Psoas muscle (tissue), 7 donors: ENCODE measurements at regions not wholly inside any gene's neighbourhood (a gene's known extent, or its start where the extent isn't known, plus 50 kb on each side); places are given as distances from the start of the nearest gene placed in this dataset.

ENCODE experiments used
- ATAC-seq, 4 donors: fragments of 200-7000 bp; cut with Tn5 transposase; one replicate each; pipeline ENCODE4 v1.9.1; 2020; ENCODE audit warnings: moderate library complexity in 3 of 4, mild to moderate bottlenecking in 2 of 4
- DNase-seq, 2 donors: peaks; one replicate each; pipeline ENCODE4 v3.0.0-alpha.2; 2020
- H3K27ac ChIP-seq: fragments of 200-600 bp; one replicate; pipeline ENCODE4 v1.8.0; 2022
- H3K27me3 ChIP-seq, 3 donors: fragments of 200-600 bp in 1 of 3; one replicate each; pipeline versions ENCODE4 v1.6.1 to v1.8.0; 2013 to 2022; ENCODE audit warnings: low read length in 2 of 3, mild to moderate bottlenecking in 2 of 3, moderate library complexity in 1 of 3; ENCODE audit not compliant: insufficient read depth in 3 of 3
- H3K36me3 ChIP-seq, 2 donors: fragments of 200-600 bp in 1 of 2; one replicate each; pipeline versions ENCODE4 v1.6.1 to v1.8.0; 2013 to 2022; ENCODE audit warnings: low read depth in 1 of 2, mild to moderate bottlenecking in 1 of 2, moderate library complexity in 1 of 2; ENCODE audit not compliant: insufficient read depth in 1 of 2
- H3K4me1 ChIP-seq: fragments of 200-600 bp; one replicate; pipeline ENCODE4 v1.8.0; 2022
- H3K4me3 ChIP-seq: fragments of 200-600 bp; one replicate; pipeline ENCODE4 v1.8.0; 2022; ENCODE audit warnings: mild to moderate bottlenecking
- H3K9me3 ChIP-seq: fragments of 200-600 bp; one replicate; pipeline ENCODE4 v1.8.0; 2022
- WGBS, 3 donors: extraction: QIAGEN DNeasy Blood & Tissue Kit; methylation state at CpG; one replicate each; pipeline versions ENCODE4 v1.1.6 to v1.1.7; 2013; 5-methylcytosine and 5-hydroxymethylcytosine counted together
- intact Hi-C, 2 donors: fragments of 100-400 bp; cut with DNase I; formaldehyde crosslinking; loops; one replicate each; pipeline versions ENCODE4 v1.11.0 to v1.14.2; 2022
- TF ChIP-seq, protein P1 (sequence below): fragments of 200-600 bp; IDR thresholded peaks from one replicate; pipeline ENCODE4 v1.8.0; 2022; ENCODE audit warnings: antibody characterized with exemption
- donor health status: healthy with polysubstance abuse.
- donor health status: DM: no; HTN: no; CAD: no; lungs with moderate emphysema.
- donor health status: Bipolar disorder and iron deficiency.
- donor health status: healthy.
- donor health status: DM: yes; HTN: yes; CAD: no.
- donor health status: DM: no; HTN: no; CAD: no.
- donor health status: DM: yes; HTN: yes; CAD: no.

DNA sequence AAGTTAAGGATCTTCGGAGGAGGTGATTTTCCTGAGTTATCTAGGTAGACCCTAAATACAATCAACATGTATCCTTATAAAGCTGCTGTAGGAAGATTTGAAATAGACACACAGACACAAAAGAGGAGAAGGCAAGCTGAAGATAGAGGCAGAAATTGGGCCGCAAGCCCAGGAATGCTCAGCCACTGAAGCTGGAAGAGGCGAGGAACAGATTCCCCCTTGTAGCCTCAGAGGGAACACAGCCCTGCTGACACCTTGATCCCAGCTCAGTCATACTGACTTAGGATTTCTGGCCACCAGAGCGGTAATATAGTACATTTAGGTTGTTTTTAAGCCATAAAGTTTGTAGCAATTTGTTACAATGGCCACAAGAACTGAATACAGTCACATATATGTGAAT, 90.9 kb downstream of the ETAA1 start:
- Histone ChIP-seq H3K36me3 (no peaks in the 10 kb centered on the region), H3K9me3 (no peaks in the 10 kb centered on the region), H3K4me1 (no peaks in the 10 kb centered on the region), H3K4me3 (no peak overlapping the region), H3K27ac (no peak overlapping the region), H3K27me3 (no peaks in the 10 kb centered on the region)
- intact Hi-C loops = no loop called here
- DNase-seq (no peak), ATAC-seq (no peak)
- WGBS, 3 donors = 88 to 90% (median 88%) methylated on average over 4 of the region's 4 CpGs
- TF ChIP-seq, protein P1, sequence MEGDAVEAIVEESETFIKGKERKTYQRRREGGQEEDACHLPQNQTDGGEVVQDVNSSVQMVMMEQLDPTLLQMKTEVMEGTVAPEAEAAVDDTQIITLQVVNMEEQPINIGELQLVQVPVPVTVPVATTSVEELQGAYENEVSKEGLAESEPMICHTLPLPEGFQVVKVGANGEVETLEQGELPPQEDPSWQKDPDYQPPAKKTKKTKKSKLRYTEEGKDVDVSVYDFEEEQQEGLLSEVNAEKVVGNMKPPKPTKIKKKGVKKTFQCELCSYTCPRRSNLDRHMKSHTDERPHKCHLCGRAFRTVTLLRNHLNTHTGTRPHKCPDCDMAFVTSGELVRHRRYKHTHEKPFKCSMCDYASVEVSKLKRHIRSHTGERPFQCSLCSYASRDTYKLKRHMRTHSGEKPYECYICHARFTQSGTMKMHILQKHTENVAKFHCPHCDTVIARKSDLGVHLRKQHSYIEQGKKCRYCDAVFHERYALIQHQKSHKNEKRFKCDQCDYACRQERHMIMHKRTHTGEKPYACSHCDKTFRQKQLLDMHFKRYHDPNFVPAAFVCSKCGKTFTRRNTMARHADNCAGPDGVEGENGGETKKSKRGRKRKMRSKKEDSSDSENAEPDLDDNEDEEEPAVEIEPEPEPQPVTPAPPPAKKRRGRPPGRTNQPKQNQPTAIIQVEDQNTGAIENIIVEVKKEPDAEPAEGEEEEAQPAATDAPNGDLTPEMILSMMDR = no peak

- Histone ChIP-seq H3K4me1 (no peaks in the 10 kb centered on the region), H3K27ac (no peak overlapping the region), H3K27me3 (no peaks in the 10 kb centered on the region), H3K36me3 (no peaks in the 10 kb centered on the region), H3K9me3 (no peaks in the 10 kb centered on the region), H3K4me3 (no peak overlapping the region)
- no peak for ATAC-seq
- WGBS, 3 donors = 85 to 87% (median 85%) methylated on average over 8 of the region's 8 CpGs
- TF ChIP-seq, protein P1 = no peak
- intact Hi-C loops = no loop called here
- DNase-seq = no peak
Observed at GRCh38 chr2:67489396-67489795, 92.3 kb downstream of the ETAA1 start.

- H3K36me3 ChIP-seq = no peaks in the 10 kb centered on the region
- ATAC-seq (no peak), DNase-seq (no peak)
- no peaks in the 10 kb centered on the region for H3K9me3 ChIP-seq
- no peak overlapping the region for H3K27ac ChIP-seq
- no peaks in the 10 kb centered on the region for H3K4me1 ChIP-seq
- 38 to 68% (median 56%) methylated on average over 1 of the region's 1 CpG for whole genome bisulfite sequencing, 3 donors
- TF ChIP-seq, protein P1 = no peak
- no peak overlapping the region for H3K4me3 ChIP-seq
- H3K27me3 ChIP-seq = no peaks in the 10 kb centered on the region
- intact Hi-C loops = no loop called here
Observed at GRCh38 chr2:67498931-67499330, 101.8 kb downstream of the ETAA1 start.

- H3K36me3 ChIP-seq = no peaks in the 10 kb centered on the region
- WGBS, 3 donors = 74 to 76% (median 74%) methylated on average over 4 of the region's 4 CpGs
Observed at GRCh38 chr2:67499989-67500388, 102.9 kb downstream of the ETAA1 start.

GRCh38 chr2:67500541-67500940, 103.4 kb downstream of the ETAA1 start:
- Histone ChIP-seq H3K27ac (no peak overlapping the region), H3K4me1 (no peaks in the 10 kb centered on the region), H3K9me3 (no peaks in the 10 kb centered on the region), H3K27me3 (no peaks in the 10 kb centered on the region), H3K36me3 (no peaks in the 10 kb centered on the region), H3K4me3 (no peak overlapping the region)
- TF ChIP-seq, protein P1 = no peak
- intact Hi-C loops = no loop called here
- DNase-seq = no peak
- no peak for ATAC-seq
- WGBS, 3 donors = 78 to 87% (median 85%) methylated on average over 6 of the region's 6 CpGs

More at GRCh38 chr2:67499989-67500388, 102.9 kb downstream of the ETAA1 start:
- intact Hi-C loops = no loop called here
- Histone ChIP-seq H3K27me3 (no peaks in the 10 kb centered on the region), H3K4me3 (no peak overlapping the region), H3K4me1 (no peaks in the 10 kb centered on the region), H3K9me3 (no peaks in the 10 kb centered on the region), H3K27ac (no peak overlapping the region)
- DNase-seq (no peak), ATAC-seq (no peak)
- TF ChIP-seq, protein P1 = no peak
